Mesenchymal stem cell (in vitro differentiated cells and primary cell): ENCODE measurements at regions not wholly inside any gene's neighbourhood (a gene's known extent, or its start where the extent isn't known, plus 50 kb on each side); places are given as distances from the start of the nearest gene placed in this dataset.

Experiments used
- DNase-seq: peaks from one replicate; pipeline ENCODE4 v3.0.0-alpha.2; 2013
- H2AFZ ChIP-seq: one replicate; pipeline ENCODE4 v1.6.1; 2013; ENCODE audit warnings: low read depth, mild to moderate bottlenecking, control low read depth, inconsistent platforms, low read length, moderate library complexity
- H2AK5ac ChIP-seq: 2 replicates; pipeline ENCODE4 v1.6.1; 2013; ENCODE audit warnings: low read length, moderate library complexity, mild to moderate bottlenecking, inconsistent platforms; ENCODE audit not compliant: severe bottlenecking
- H2BK120ac ChIP-seq: one replicate; pipeline ENCODE4 v1.6.1; 2013; ENCODE audit warnings: low read depth, mild to moderate bottlenecking, inconsistent platforms, low read length, moderate library complexity
- H2BK12ac ChIP-seq, 2 experiments: one replicate each; pipeline ENCODE4 v1.6.1; 2013; ENCODE audit warnings: inconsistent platforms in 2 of 2, low read length in 2 of 2, mild to moderate bottlenecking in 2 of 2, moderate library complexity in 2 of 2, control low read depth in 1 of 2
- H2BK15ac ChIP-seq: one replicate; pipeline ENCODE4 v1.6.1; 2013; ENCODE audit warnings: mild to moderate bottlenecking, low read depth, inconsistent platforms; ENCODE audit not compliant: poor library complexity, severe bottlenecking
- H2BK5ac ChIP-seq: 2 replicates; pipeline ENCODE4 v1.6.1; 2013; ENCODE audit warnings: low read depth, mild to moderate bottlenecking, low read length, control low read depth, inconsistent platforms; ENCODE audit not compliant: poor library complexity, severe bottlenecking
- H3K14ac ChIP-seq, 2 experiments: one replicate each; pipeline ENCODE4 v1.6.1; 2013; ENCODE audit warnings: inconsistent platforms in 2 of 2, low read length in 2 of 2, control low read depth in 1 of 2, mild to moderate bottlenecking in 1 of 2, moderate library complexity in 1 of 2
- H3K18ac ChIP-seq, 2 experiments: one replicate each; pipeline ENCODE4 v1.6.1; 2013; ENCODE audit warnings: inconsistent platforms in 2 of 2, low read length in 2 of 2, control low read depth in 1 of 2, low read depth in 1 of 2, mild to moderate bottlenecking in 1 of 2
- H3K23ac ChIP-seq, 2 experiments: one replicate each; pipeline ENCODE4 v1.6.1; 2013; ENCODE audit warnings: inconsistent platforms in 2 of 2, low read length in 2 of 2, mild to moderate bottlenecking in 2 of 2, moderate library complexity in 2 of 2, control low read depth in 1 of 2
- H3K27ac ChIP-seq: 2 replicates; pipeline ENCODE4 v1.5.1; 2013; ENCODE audit warnings: mild to moderate bottlenecking, moderate library complexity, low read length, control low read depth, inconsistent platforms; ENCODE audit not compliant: poor library complexity, severe bottlenecking
- H3K27me3 ChIP-seq, 2 experiments: 2 replicates each; pipeline versions ENCODE4 v1.6.1 to v1.7.0; 2013; ENCODE audit warnings: low read length in 2 of 2, mild to moderate bottlenecking in 2 of 2, moderate library complexity in 2 of 2, control low read depth in 1 of 2, inconsistent platforms in 1 of 2; ENCODE audit not compliant: control insufficient read depth in 1 of 2, insufficient read depth in 1 of 2
- H3K36me3 ChIP-seq, 2 experiments: 2 replicates each; pipeline versions ENCODE4 v1.6.1 to v1.7.0; 2013; ENCODE audit warnings: low read length in 2 of 2, control low read depth in 1 of 2, inconsistent platforms in 1 of 2, low read depth in 1 of 2, mild to moderate bottlenecking in 1 of 2; ENCODE audit not compliant: insufficient read depth in 2 of 2, control insufficient read depth in 1 of 2
- H3K4ac ChIP-seq, 2 experiments: one replicate each; pipeline ENCODE4 v1.6.1; 2013; ENCODE audit warnings: inconsistent platforms in 2 of 2, low read length in 2 of 2, mild to moderate bottlenecking in 2 of 2, moderate library complexity in 2 of 2, control low read depth in 1 of 2, low read depth in 1 of 2
- H3K4me1 ChIP-seq: 2 replicates; pipeline ENCODE4 v1.6.1; 2013; ENCODE audit warnings: low read depth, low read length, control low read depth; ENCODE audit not compliant: control insufficient read depth, insufficient read depth
- H3K4me2 ChIP-seq: 2 replicates; pipeline ENCODE4 v1.6.1; 2013; ENCODE audit warnings: low read length, mild to moderate bottlenecking, inconsistent platforms; ENCODE audit not compliant: poor library complexity, severe bottlenecking
- H3K4me3 ChIP-seq, 2 experiments: 2 replicates each; pipeline versions ENCODE4 v1.5.1 to v1.7.0; 2013; ENCODE audit warnings: low read length in 2 of 2, mild to moderate bottlenecking in 2 of 2, control low read depth in 1 of 2, low read depth in 1 of 2; ENCODE audit not compliant: insufficient read depth in 1 of 2
- H3K79me1 ChIP-seq: replicated peaks from 2 replicates; pipeline ENCODE4 v1.6.1; 2013; ENCODE audit warnings: mild to moderate bottlenecking, control low read depth, low read length, inconsistent platforms; ENCODE audit not compliant: poor library complexity, severe bottlenecking
- H3K9ac ChIP-seq: 2 replicates; pipeline ENCODE4 v1.7.0; 2013; ENCODE audit warnings: mild to moderate bottlenecking, low read length, moderate library complexity
- H3K9me3 ChIP-seq: 2 replicates; pipeline ENCODE4 v1.7.0; 2013; ENCODE audit warnings: mild to moderate bottlenecking, low read length; ENCODE audit not compliant: control insufficient read depth
- H4K8ac ChIP-seq: one replicate; pipeline ENCODE4 v1.6.1; 2013; ENCODE audit warnings: inconsistent platforms, mild to moderate bottlenecking, low read length, moderate library complexity
- H4K91ac ChIP-seq: one replicate; pipeline ENCODE4 v1.6.1; 2013; ENCODE audit warnings: mild to moderate bottlenecking, low read length, inconsistent platforms
- WGBS: methylation state at CpG from one replicate; pipeline ENCODE4 v1.1.7; 2013; ENCODE audit warnings: mixed read lengths; 5-methylcytosine and 5-hydroxymethylcytosine counted together

DNA sequence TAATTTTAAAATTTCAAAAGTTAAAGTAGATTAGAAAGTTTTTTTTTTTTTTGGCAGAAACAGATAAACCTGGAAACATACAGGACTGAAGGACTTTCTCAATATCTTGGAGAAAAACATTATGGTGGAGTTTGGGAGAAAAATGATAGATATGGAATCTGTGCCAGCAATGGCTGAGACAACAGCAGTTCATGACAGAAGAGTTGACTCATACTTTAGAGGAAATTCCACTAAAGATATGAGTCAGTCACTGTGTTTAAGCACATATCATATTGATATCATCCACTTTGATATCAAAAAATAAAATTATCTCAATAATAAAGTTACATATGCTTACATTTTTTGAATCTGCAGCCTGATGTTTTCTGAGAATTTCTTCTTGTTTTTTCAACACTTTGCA lies 193.9 kb upstream of the OR4E1 start:
- H3K4me2 ChIP-seq: no peak overlapping the region
- H2BK12ac ChIP-seq: no peak overlapping the region
- no peaks in the 10 kb centered on the region for H3K36me3 ChIP-seq
- no peak overlapping the region for H3K9ac ChIP-seq
- no peak overlapping the region for H3K27ac ChIP-seq
- H3K14ac ChIP-seq: no peak overlapping the region
- H3K4me3 ChIP-seq: no peak overlapping the region
- H3K23ac ChIP-seq: no peak overlapping the region
- H3K4me1 ChIP-seq: no peaks in the 10 kb centered on the region
- H3K9me3 ChIP-seq: no peaks in the 10 kb centered on the region
- H2BK120ac ChIP-seq: no peak overlapping the region
- no peaks in the 10 kb centered on the region for H3K79me1 ChIP-seq
- H2AFZ ChIP-seq: no peak overlapping the region
- H2AK5ac ChIP-seq: no peak overlapping the region
- no peak overlapping the region for H3K18ac ChIP-seq
- H3K27me3 ChIP-seq: no peaks in the 10 kb centered on the region
- no peak overlapping the region for H2BK15ac ChIP-seq
- no peak overlapping the region for H4K8ac ChIP-seq
- no peak overlapping the region for H2BK5ac ChIP-seq
- no peak for DNase-seq
- H4K91ac ChIP-seq: no peak overlapping the region
- no peak overlapping the region for H3K4ac ChIP-seq

DNA sequence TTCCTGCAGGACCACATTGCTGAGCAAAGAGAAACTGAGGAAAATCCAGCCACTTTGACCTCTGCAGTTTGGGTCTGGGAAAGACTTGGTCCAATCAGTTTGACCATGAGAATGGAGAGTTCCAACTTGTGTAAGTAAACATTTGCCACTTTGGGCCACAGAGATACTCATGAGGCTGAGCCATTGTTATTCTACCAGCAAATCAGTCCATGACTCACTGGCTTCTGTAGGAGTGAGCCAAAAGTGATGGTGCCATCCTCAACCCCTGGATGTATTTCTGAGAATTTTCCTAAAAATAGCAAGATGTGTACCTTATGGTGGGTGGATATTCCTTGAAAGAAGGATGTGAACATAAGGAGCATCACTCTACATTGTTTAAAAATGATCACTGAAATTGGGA lies 192.9 kb upstream of the OR4E1 start:
- Histone ChIP-seq H3K27me3 (no peaks in the 10 kb centered on the region), H3K4ac (no peak overlapping the region), H2BK15ac (no peak overlapping the region), H2BK5ac (no peak overlapping the region), H3K9ac (no peak overlapping the region), H3K4me1 (no peaks in the 10 kb centered on the region), H3K14ac (no peak overlapping the region), H4K8ac (no peak overlapping the region), H3K4me2 (no peak overlapping the region), H2AK5ac (no peak overlapping the region), H3K27ac (no peak overlapping the region), H3K18ac (no peak overlapping the region), H3K36me3 (no peaks in the 10 kb centered on the region), H3K9me3 (no peaks in the 10 kb centered on the region), H3K4me3 (no peak overlapping the region), H3K79me1 (no peaks in the 10 kb centered on the region), H2BK120ac (no peak overlapping the region), H2BK12ac (no peak overlapping the region), H3K23ac (no peak overlapping the region), H2AFZ (no peak overlapping the region), H4K91ac (no peak overlapping the region)
- no peak for DNase-seq

DNA sequence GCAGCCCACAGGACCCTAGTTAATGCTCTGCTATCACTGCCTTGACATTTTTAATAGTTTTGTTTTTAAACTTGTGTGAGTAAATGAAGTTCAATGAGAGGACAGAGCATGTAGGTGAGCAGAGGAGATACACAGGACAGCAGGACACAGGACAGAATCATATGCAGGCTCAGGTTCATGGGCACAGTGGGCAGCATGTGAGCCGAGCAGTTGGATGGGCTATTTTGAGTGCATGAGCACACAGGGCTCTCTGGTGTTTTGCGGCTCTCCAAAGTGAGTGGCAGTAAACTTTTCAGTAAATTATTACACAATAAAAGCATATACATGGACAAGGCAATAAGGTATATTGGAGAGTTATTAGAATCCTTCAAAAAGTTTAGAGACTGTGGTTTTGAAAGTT lies 189.7 kb upstream of the OR4E1 start:
- no peak overlapping the region for H2AK5ac ChIP-seq
- H3K27me3 ChIP-seq: peaks cover 0 to 8% of the 10 kb centered on the region in 2 experiments
- no peak overlapping the region for H2BK5ac ChIP-seq
- WGBS: no CpG with 5 or more reads among the region's 2 CpGs
- no peak overlapping the region for H3K14ac ChIP-seq
- no peak overlapping the region for H2BK120ac ChIP-seq
- no peak overlapping the region for H3K27ac ChIP-seq
- H3K4me2 ChIP-seq: no peak overlapping the region
- H3K18ac ChIP-seq: no peak overlapping the region
- H3K36me3 ChIP-seq: no peaks in the 10 kb centered on the region
- H3K79me1 ChIP-seq: no peaks in the 10 kb centered on the region
- H3K4me3 ChIP-seq: no peak overlapping the region
- no peak overlapping the region for H4K8ac ChIP-seq
- no peak overlapping the region for H3K4ac ChIP-seq
- H3K9ac ChIP-seq: no peak overlapping the region
- H3K9me3 ChIP-seq: no peaks in the 10 kb centered on the region
- no peak overlapping the region for H2BK15ac ChIP-seq
- H2AFZ ChIP-seq: no peak overlapping the region
- H2BK12ac ChIP-seq: no peak overlapping the region
- H3K23ac ChIP-seq: no peak overlapping the region
- DNase-seq: no peak
- no peaks in the 10 kb centered on the region for H3K4me1 ChIP-seq
- no peak overlapping the region for H4K91ac ChIP-seq

DNA sequence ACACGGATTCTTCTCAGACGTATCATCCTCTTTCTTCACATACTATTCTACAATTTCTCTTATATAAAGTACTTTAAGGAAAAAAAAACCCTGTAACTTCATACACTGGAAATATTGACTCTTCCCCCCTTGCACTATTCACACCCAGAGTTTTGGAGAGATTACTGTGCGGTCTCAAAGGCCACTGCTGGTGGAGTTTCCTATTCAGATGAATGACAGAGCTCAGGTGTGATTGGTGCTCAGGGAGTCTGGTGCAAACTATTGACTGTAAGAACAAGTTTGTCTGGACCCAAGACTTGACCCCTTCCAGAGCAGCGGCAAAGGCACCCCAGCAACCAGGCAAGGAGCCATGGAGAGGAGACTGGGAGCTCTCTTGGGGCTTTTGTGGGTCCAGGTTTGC lies 187.5 kb upstream of the OR4E1 start:
- WGBS: 76% methylated on average over 4 of the region's 4 CpGs
- no peak overlapping the region for H2BK5ac ChIP-seq
- no peaks in the 10 kb centered on the region for H3K79me1 ChIP-seq

More for the DNA sequence above, 187.5 kb upstream of the OR4E1 start:
- Histone ChIP-seq H3K4me1 (no peaks in the 10 kb centered on the region), H3K9me3 (no peaks in the 10 kb centered on the region), H3K4me2 (no peak overlapping the region), H2BK12ac (no peak overlapping the region), H4K8ac (no peak overlapping the region), H3K9ac (no peak overlapping the region), H3K4ac (no peak overlapping the region), H2BK15ac (no peak overlapping the region), H3K18ac (no peak overlapping the region), H3K36me3 (no peaks in the 10 kb centered on the region), H2BK120ac (no peak overlapping the region), H2AK5ac (no peak overlapping the region), H3K4me3 (no peak overlapping the region), H2AFZ (no peak overlapping the region), H3K14ac (no peak overlapping the region), H3K23ac (no peak overlapping the region), H4K91ac (no peak overlapping the region), H3K27ac (no peak overlapping the region), H3K27me3 (peaks cover 0 to 14% of the 10 kb centered on the region in 2 experiments)
- no peak for DNase-seq
